ENCODE measurements at regions not wholly inside any gene's neighbourhood (a gene's known extent, or its start where the extent isn't known, plus 50 kb on each side); places are given as distances from the start of the nearest gene placed in this dataset.

- no peak for TF ChIP-seq CTCF (conservative IDR thresholded peaks at IDR 0.05; ENCODE audit: low read depth, low read length)
- no peak overlapping the region for H3K4me3 ChIP-seq (ENCODE audit: low read depth, low read length)
- DNase-seq (ENCODE audit: low read depth): no peak
Observed at GRCh38 chr3:71962561-71963240, 177.8 kb upstream of the PROK2 start.

- DNase-seq (ENCODE audit: low read depth): no peak
- no peak for TF ChIP-seq CTCF (conservative IDR thresholded peaks at IDR 0.05; ENCODE audit: low read depth, low read length)
- no peak overlapping the region for H3K4me3 ChIP-seq (ENCODE audit: low read depth, low read length)
Observed at GRCh38 chr3:71961891-71962290, 176.9 kb upstream of the PROK2 start.

GRCh38 chr3:71961378-71961777, 176.4 kb upstream of the PROK2 start:
- H3K4me3 ChIP-seq (ENCODE audit: low read depth, low read length): no peak overlapping the region
- TF ChIP-seq CTCF (conservative IDR thresholded peaks at IDR 0.05; ENCODE audit: low read depth, low read length): no peak
- DNase-seq (ENCODE audit: low read depth): no peak

- H3K4me3 ChIP-seq (ENCODE audit: low read depth, low read length): no peak overlapping the region
- TF ChIP-seq CTCF (conservative IDR thresholded peaks at IDR 0.05; ENCODE audit: low read depth, low read length): no peak
- no peak for DNase-seq (ENCODE audit: low read depth)
Observed at GRCh38 chr3:71958533-71958932, 173.6 kb upstream of the PROK2 start.

GRCh38 chr3:71956716-71957115, 171.8 kb upstream of the PROK2 start:
- TF ChIP-seq CTCF (conservative IDR thresholded peaks at IDR 0.05; ENCODE audit: low read depth, low read length): peak; percentile 20
- no peak overlapping the region for H3K4me3 ChIP-seq (ENCODE audit: low read depth, low read length)
- no peak for DNase-seq (ENCODE audit: low read depth)

GRCh38 chr3:71956069-71956340, 171.1 kb upstream of the PROK2 start:
- H3K4me3 ChIP-seq (ENCODE audit: low read depth, low read length): no peak overlapping the region
- TF ChIP-seq CTCF (conservative IDR thresholded peaks at IDR 0.05; ENCODE audit: low read depth, low read length): no peak
- DNase-seq (ENCODE audit: low read depth): no peak

- H3K4me3 ChIP-seq (ENCODE audit: low read depth, low read length): no peak overlapping the region
- no peak for DNase-seq (ENCODE audit: low read depth)
- peak; percentile 86 for TF ChIP-seq CTCF (conservative IDR thresholded peaks at IDR 0.05; ENCODE audit: low read depth, low read length)
Observed at GRCh38 chr3:71955240-71956068, 170.5 kb upstream of the PROK2 start.
